ENCODE measurements at regions not wholly inside any gene's neighbourhood (a gene's known extent, or its start where the extent isn't known, plus 50 kb on each side); places are given as distances from the start of the nearest gene placed in this dataset.

DNA sequence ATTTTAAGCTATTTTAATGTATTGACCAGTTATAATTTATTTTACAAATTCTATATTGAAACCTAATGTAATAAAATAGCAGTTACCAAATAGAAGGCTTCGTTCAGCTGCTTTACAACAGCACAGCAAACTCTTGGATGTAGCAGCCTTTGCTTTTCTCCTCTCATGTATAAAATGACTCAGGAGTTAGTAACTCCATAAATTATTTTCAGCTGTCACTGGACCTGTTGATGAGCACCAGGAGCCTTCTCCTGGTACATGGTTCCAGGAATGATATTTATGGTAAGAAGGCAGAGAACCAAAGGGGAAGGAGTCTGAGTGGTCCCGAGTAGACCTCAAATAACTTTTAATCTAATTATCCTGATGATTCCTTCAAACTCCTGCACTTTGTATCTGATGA is 256.4 kb upstream of the NETO1 start:
- no peak for TF ChIP-seq POLR2A (IDR thresholded peaks at IDR 0.05)
- TF ChIP-seq, protein P1, sequence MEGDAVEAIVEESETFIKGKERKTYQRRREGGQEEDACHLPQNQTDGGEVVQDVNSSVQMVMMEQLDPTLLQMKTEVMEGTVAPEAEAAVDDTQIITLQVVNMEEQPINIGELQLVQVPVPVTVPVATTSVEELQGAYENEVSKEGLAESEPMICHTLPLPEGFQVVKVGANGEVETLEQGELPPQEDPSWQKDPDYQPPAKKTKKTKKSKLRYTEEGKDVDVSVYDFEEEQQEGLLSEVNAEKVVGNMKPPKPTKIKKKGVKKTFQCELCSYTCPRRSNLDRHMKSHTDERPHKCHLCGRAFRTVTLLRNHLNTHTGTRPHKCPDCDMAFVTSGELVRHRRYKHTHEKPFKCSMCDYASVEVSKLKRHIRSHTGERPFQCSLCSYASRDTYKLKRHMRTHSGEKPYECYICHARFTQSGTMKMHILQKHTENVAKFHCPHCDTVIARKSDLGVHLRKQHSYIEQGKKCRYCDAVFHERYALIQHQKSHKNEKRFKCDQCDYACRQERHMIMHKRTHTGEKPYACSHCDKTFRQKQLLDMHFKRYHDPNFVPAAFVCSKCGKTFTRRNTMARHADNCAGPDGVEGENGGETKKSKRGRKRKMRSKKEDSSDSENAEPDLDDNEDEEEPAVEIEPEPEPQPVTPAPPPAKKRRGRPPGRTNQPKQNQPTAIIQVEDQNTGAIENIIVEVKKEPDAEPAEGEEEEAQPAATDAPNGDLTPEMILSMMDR (IDR thresholded peaks at IDR 0.05), result no peak

All from thyroid gland (tissue), 4 donors.